ENCODE measurements at regions not wholly inside any gene's neighbourhood (a gene's known extent, or its start where the extent isn't known, plus 50 kb on each side); places are given as distances from the start of the nearest gene placed in this dataset.

- Histone ChIP-seq H3K9me3 (ENCODE audit: control insufficient read depth, low read length) (no peaks in the 10 kb centered on the region), H3K9ac (ENCODE audit: low read length) (no peak overlapping the region), H3K4me3 (ENCODE audit: low read length) (no peak overlapping the region), H3K27me3 (replicated peaks; ENCODE audit: control insufficient read depth, insufficient read depth, low read length) (no peaks in the 10 kb centered on the region), H3K36me3 (ENCODE audit: control insufficient read depth, insufficient read depth, low read length, severe bottlenecking) (no peaks in the 10 kb centered on the region), H3K4me1 (ENCODE audit: control insufficient read depth, insufficient read depth, low read length) (no peaks in the 10 kb centered on the region)
- DNase-seq (ENCODE audit: low read depth): no peak
These were observed 2223.1 kb upstream of the C9orf72 start for GRCh38 chr9:29796291-29796952.

- Histone ChIP-seq H3K9me3 (ENCODE audit: control insufficient read depth, low read length) (no peaks in the 10 kb centered on the region), H3K36me3 (ENCODE audit: control insufficient read depth, insufficient read depth, low read length, severe bottlenecking) (no peaks in the 10 kb centered on the region)
- DNase-seq (ENCODE audit: low read depth): no peak
These were observed 2225.3 kb upstream of the C9orf72 start for GRCh38 chr9:29798599-29798998.

DNA sequence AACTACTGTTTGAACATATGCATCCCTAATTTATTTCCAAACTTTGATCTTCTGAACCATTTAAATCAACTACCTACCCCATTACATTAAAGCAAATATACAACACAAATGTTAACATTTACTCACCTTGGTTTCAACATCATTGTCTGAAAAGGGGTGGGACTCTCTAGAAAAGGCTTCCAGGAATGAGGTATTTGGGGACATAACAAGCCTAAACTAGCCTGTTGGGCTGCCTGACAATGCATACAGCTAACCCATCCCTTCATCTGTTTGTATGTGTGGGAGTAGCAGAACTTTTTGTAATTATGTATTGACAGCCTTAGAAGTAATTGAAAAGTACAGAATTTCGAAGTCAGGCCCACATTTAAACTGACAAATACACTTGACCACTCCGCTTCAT is 2225.9 kb upstream of the C9orf72 start:
- no peak overlapping the region for H3K4me3 ChIP-seq (ENCODE audit: low read length)
- no peaks in the 10 kb centered on the region for H3K4me1 ChIP-seq (ENCODE audit: control insufficient read depth, insufficient read depth, low read length)
- H3K27me3 ChIP-seq (replicated peaks; ENCODE audit: control insufficient read depth, insufficient read depth, low read length): no peaks in the 10 kb centered on the region
- DNase-seq (ENCODE audit: low read depth): no peak
- H3K9ac ChIP-seq (ENCODE audit: low read length): no peak overlapping the region
- H3K36me3 ChIP-seq (ENCODE audit: control insufficient read depth, insufficient read depth, low read length, severe bottlenecking): no peaks in the 10 kb centered on the region
- no peaks in the 10 kb centered on the region for H3K9me3 ChIP-seq (ENCODE audit: control insufficient read depth, low read length)

More at GRCh38 chr9:29798599-29798998, 2225.3 kb upstream of the C9orf72 start:
- Histone ChIP-seq H3K9ac (ENCODE audit: low read length) (no peak overlapping the region), H3K4me1 (ENCODE audit: control insufficient read depth, insufficient read depth, low read length) (no peaks in the 10 kb centered on the region), H3K27me3 (replicated peaks; ENCODE audit: control insufficient read depth, insufficient read depth, low read length) (no peaks in the 10 kb centered on the region), H3K4me3 (ENCODE audit: low read length) (no peak overlapping the region)

DNA sequence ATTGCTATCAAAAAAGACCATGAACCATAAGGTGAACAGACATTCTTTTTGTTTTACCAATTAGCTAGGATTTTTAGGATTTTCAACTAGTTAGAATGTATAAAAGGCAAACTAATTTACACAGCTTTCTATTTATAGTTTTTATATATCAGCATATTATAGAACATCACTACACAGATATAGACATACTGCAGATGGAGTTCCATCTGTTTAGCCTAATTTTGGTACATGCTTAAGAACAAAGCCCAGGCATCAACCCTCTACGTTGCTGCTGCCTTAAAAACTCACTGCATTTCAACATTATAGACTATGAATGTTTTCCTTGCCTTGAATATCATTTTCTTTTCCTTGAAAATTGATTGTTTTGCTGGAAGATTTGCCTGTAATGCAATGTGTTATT is 2227.5 kb upstream of the C9orf72 start:
- H3K36me3 ChIP-seq (ENCODE audit: control insufficient read depth, insufficient read depth, low read length, severe bottlenecking): no peaks in the 10 kb centered on the region
- no peak overlapping the region for H3K4me3 ChIP-seq (ENCODE audit: low read length)

GRCh38 chr9:29802454-29802853 is 2229.2 kb upstream of the C9orf72 start:
- DNase-seq (ENCODE audit: low read depth): no peak
- Histone ChIP-seq H3K9me3 (ENCODE audit: control insufficient read depth, low read length) (no peaks in the 10 kb centered on the region), H3K9ac (ENCODE audit: low read length) (no peak overlapping the region), H3K27me3 (replicated peaks; ENCODE audit: control insufficient read depth, insufficient read depth, low read length) (no peaks in the 10 kb centered on the region), H3K36me3 (ENCODE audit: control insufficient read depth, insufficient read depth, low read length, severe bottlenecking) (no peaks in the 10 kb centered on the region), H3K4me3 (ENCODE audit: low read length) (no peak overlapping the region), H3K4me1 (ENCODE audit: control insufficient read depth, insufficient read depth, low read length) (no peaks in the 10 kb centered on the region)

More for the DNA sequence above, 2227.5 kb upstream of the C9orf72 start:
- no peaks in the 10 kb centered on the region for H3K4me1 ChIP-seq (ENCODE audit: control insufficient read depth, insufficient read depth, low read length)
- no peak overlapping the region for H3K9ac ChIP-seq (ENCODE audit: low read length)
- DNase-seq (ENCODE audit: low read depth): no peak
- H3K27me3 ChIP-seq (replicated peaks; ENCODE audit: control insufficient read depth, insufficient read depth, low read length): no peaks in the 10 kb centered on the region
- no peaks in the 10 kb centered on the region for H3K9me3 ChIP-seq (ENCODE audit: control insufficient read depth, low read length)

DNA sequence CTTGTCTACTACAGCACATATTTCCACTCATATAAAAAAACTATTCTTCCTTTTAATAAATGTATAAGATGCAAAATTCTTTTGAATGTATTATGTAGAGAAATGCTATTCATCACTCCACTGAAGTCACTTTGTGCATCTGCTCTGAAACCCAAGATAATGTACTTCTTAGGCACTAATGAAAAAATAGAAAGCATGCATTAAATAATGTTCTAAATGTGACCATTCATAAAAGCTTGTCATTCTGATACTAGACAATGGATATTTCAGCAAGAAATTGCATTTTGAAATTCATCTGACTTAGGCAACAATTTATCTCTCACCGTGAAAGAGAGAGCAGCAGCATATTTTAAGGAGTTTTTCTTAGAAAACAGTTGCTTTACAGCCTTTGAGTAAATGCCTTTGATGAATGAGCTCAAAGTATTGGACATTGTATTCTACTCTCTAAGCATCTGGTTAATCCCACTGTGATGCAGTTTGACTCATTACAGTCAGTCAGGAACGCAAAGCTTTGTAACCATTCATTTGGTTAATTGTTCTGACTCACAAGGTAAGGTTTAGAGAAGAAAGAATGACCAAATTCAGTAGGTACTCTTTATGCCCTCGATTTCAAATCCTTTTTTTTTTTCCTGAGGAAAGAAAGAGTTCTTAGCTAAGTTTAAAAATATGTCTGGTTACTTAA is 2233.8 kb upstream of the C9orf72 start:
- Histone ChIP-seq H3K4me3 (ENCODE audit: low read length) (no peak overlapping the region), H3K36me3 (ENCODE audit: control insufficient read depth, insufficient read depth, low read length, severe bottlenecking) (no peaks in the 10 kb centered on the region), H3K9ac (ENCODE audit: low read length) (no peak overlapping the region), H3K9me3 (ENCODE audit: control insufficient read depth, low read length) (peaks cover 5% of the 10 kb centered on the region), H3K4me1 (ENCODE audit: control insufficient read depth, insufficient read depth, low read length) (no peaks in the 10 kb centered on the region), H3K27me3 (replicated peaks; ENCODE audit: control insufficient read depth, insufficient read depth, low read length) (no peaks in the 10 kb centered on the region)
- DNase-seq (ENCODE audit: low read depth): no peak

- Histone ChIP-seq H3K4me1 (ENCODE audit: control insufficient read depth, insufficient read depth, low read length) (no peaks in the 10 kb centered on the region), H3K36me3 (ENCODE audit: control insufficient read depth, insufficient read depth, low read length, severe bottlenecking) (no peaks in the 10 kb centered on the region), H3K4me3 (ENCODE audit: low read length) (no peak overlapping the region), H3K9me3 (ENCODE audit: control insufficient read depth, low read length) (peaks cover 17% of the 10 kb centered on the region), H3K9ac (ENCODE audit: low read length) (no peak overlapping the region), H3K27me3 (replicated peaks; ENCODE audit: control insufficient read depth, insufficient read depth, low read length) (no peaks in the 10 kb centered on the region)
- DNase-seq (ENCODE audit: low read depth): no peak
These were observed 2243.8 kb upstream of the C9orf72 start for GRCh38 chr9:29816954-29817703.

DNA sequence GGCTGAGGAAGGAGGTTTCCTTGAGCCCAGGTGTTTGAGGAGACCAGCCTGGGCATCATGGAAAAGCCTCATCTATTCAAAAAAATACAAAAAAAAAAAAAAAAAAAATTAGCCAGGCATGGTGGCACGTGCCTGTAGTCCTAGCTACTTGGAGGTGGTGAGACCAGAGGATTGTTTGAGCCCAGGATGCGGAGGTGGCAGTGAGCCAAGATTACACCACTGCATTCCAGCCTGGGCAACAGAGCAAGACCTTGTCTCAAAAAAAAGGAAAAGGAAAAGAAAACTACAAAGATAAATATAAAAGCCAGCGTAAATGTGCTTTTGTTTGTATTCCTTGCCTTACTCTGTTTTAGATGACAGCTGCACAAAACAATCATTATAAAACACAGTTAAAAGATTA is 2249.2 kb upstream of the C9orf72 start:
- no peak overlapping the region for H3K9ac ChIP-seq (ENCODE audit: low read length)
- peaks cover 17% of the 10 kb centered on the region for H3K9me3 ChIP-seq (ENCODE audit: control insufficient read depth, low read length)
- no peak for DNase-seq (ENCODE audit: low read depth)

DNA sequence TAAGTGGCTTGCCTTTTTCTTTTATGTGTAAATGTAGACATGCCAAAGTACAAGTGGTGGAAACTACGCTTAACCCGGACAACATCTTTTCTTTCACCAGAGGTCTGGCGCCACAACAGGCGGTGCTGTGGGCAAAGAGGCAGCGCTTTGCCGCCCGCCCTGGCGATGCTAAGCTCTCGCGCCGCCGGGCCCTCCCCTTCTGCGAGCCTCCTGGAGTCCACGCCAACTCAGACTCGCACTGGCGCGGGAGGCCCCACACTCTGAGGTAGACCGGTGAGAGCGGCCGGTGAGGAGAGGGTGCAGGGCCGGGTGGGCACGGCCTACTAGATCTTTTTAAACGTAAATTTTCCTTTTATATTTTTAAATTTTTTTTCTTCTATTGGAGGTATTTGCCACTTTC is 2253.1 kb upstream of the C9orf72 start:
- no peaks in the 10 kb centered on the region for H3K36me3 ChIP-seq (ENCODE audit: control insufficient read depth, insufficient read depth, low read length, severe bottlenecking)
- no peaks in the 10 kb centered on the region for H3K4me1 ChIP-seq (ENCODE audit: control insufficient read depth, insufficient read depth, low read length)
- H3K27me3 ChIP-seq (replicated peaks; ENCODE audit: control insufficient read depth, insufficient read depth, low read length): no peaks in the 10 kb centered on the region
- H3K9ac ChIP-seq (ENCODE audit: low read length): no peak overlapping the region
- no peak overlapping the region for H3K4me3 ChIP-seq (ENCODE audit: low read length)
- no peaks in the 10 kb centered on the region for H3K9me3 ChIP-seq (ENCODE audit: control insufficient read depth, low read length)
- no peak for DNase-seq (ENCODE audit: low read depth)

More for the DNA sequence above, 2249.2 kb upstream of the C9orf72 start:
- Histone ChIP-seq H3K4me1 (ENCODE audit: control insufficient read depth, insufficient read depth, low read length) (no peaks in the 10 kb centered on the region), H3K36me3 (ENCODE audit: control insufficient read depth, insufficient read depth, low read length, severe bottlenecking) (no peaks in the 10 kb centered on the region), H3K4me3 (ENCODE audit: low read length) (no peak overlapping the region), H3K27me3 (replicated peaks; ENCODE audit: control insufficient read depth, insufficient read depth, low read length) (no peaks in the 10 kb centered on the region)

- Histone ChIP-seq H3K36me3 (ENCODE audit: control insufficient read depth, insufficient read depth, low read length, severe bottlenecking) (no peaks in the 10 kb centered on the region), H3K4me1 (ENCODE audit: control insufficient read depth, insufficient read depth, low read length) (no peaks in the 10 kb centered on the region), H3K9ac (ENCODE audit: low read length) (no peak overlapping the region), H3K4me3 (ENCODE audit: low read length) (no peak overlapping the region), H3K27me3 (replicated peaks; ENCODE audit: control insufficient read depth, insufficient read depth, low read length) (no peaks in the 10 kb centered on the region), H3K9me3 (ENCODE audit: control insufficient read depth, low read length) (no peaks in the 10 kb centered on the region)
- no peak for DNase-seq (ENCODE audit: low read depth)
These were observed 2257.5 kb upstream of the C9orf72 start for GRCh38 chr9:29830821-29831220.

DNA sequence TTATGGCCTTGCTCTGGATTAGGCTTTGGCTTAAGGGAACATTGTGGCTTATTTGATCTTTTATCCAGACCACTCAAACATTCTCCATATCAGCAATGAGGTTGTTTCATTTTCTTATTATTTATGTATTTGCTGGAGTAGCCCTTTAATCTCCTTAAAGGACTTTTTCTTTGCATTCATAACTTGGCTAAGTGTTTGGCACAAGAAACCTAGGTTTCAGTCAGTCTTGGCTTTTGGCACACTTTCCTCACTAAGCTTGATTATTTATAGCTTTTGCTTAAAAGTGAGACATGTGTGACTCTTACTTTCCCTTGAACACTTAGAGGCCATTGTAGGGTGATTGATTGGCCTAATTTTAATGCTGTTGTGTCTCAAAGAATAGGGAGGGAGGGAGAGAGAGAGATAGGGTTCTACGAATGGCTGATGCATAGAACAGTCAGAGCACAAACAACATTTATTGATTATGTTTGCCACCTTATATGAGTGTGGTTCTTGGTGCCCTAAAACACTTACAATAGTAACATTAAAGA is 2265.3 kb upstream of the C9orf72 start:
- H3K4me3 ChIP-seq (ENCODE audit: low read length): no peak overlapping the region
- no peak for DNase-seq (ENCODE audit: low read depth)

More for the DNA sequence above, 2265.3 kb upstream of the C9orf72 start:
- no peaks in the 10 kb centered on the region for H3K4me1 ChIP-seq (ENCODE audit: control insufficient read depth, insufficient read depth, low read length)
- no peaks in the 10 kb centered on the region for H3K36me3 ChIP-seq (ENCODE audit: control insufficient read depth, insufficient read depth, low read length, severe bottlenecking)
- no peak overlapping the region for H3K9ac ChIP-seq (ENCODE audit: low read length)
- H3K9me3 ChIP-seq (ENCODE audit: control insufficient read depth, low read length): no peaks in the 10 kb centered on the region
- H3K27me3 ChIP-seq (replicated peaks; ENCODE audit: control insufficient read depth, insufficient read depth, low read length): no peaks in the 10 kb centered on the region

Measured in adipocyte (in vitro differentiated cells).